ENCODE measurements at regions not wholly inside any gene's neighbourhood (a gene's known extent, or its start where the extent isn't known, plus 50 kb on each side); places are given as distances from the start of the nearest gene placed in this dataset.

GRCh38 chr3:23700616-23701015 lies 105.1 kb upstream of the UBE2E1 start:
- DNase-seq, result no peak
- Histone ChIP-seq H3K4me1 (ENCODE audit: control insufficient read depth, insufficient read depth, low read length, poor library complexity, severe bottlenecking) (no peaks in the 10 kb centered on the region), H3K36me3 (ENCODE audit: control insufficient read depth, insufficient read depth, low read length) (no peaks in the 10 kb centered on the region), H3K9me3 (ENCODE audit: control insufficient read depth in 2 of 2, low read length in 2 of 2) (no peaks in the 10 kb centered on the region), H3K27ac (ENCODE audit: insufficient read depth, low read length, poor library complexity, severe bottlenecking) (no peak overlapping the region), H3K27me3 (ENCODE audit: control insufficient read depth, insufficient read depth, low read length) (no peaks in the 10 kb centered on the region), H3K4me3 (ENCODE audit: low read depth, low read length) (no peak overlapping the region)
- peaks cover 10% of the 10 kb centered on the region for H3K27me3 Mint-ChIP-seq
- no peaks in the 10 kb centered on the region for H3K4me1 Mint-ChIP-seq
- no peak overlapping the region for H3K4me3 Mint-ChIP-seq
- no peak overlapping the region for H3K27ac Mint-ChIP-seq
- no peak for ATAC-seq (ENCODE audit: low read depth in 2 of 2)
- peaks cover 0 to 2% (median 0%) of the 10 kb centered on the region in 7 donors for H3K9me3 Mint-ChIP-seq
- H3K36me3 Mint-ChIP-seq, result no peaks in the 10 kb centered on the region

DNA sequence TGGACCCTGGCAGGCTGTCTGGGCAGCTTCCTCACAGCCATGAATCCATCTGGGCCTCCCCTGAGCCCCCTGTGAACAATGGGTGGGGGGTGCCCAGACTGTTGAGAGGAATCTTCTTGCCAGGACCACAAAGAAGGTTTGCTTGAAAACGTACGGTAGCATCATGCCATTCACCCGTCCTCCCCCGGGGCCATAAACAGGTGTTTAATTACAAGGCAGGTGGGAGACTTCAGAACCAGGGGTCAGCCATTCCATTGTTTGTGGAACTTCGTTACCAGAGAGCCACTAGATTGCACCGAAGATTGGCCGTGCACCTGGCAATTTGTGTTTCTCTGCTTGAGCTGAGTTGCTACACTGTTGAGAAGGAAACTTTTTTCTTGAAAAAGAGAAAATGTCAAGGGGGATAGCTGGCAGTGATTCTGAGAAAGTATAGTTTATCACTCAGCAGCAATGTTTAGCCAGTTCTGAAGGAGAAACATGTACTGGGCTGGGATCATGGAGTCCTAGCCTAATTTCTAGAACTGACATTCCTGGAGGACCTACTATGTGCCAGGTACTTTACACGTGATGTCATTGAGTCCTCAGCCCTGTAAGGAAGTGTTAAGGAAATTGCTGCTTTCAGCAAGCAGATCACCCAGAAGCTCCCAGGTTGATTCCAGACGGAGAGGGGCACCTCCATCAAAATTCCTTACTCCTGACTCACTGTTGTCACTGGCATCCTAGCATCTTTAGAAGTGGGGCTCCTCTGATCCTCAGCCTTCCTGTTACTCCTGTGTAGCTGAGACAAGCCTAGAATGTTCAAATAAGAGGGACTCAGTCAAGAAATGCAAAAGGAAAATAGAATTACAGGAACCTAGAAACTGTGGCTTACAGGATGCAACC lies 103.8 kb upstream of the UBE2E1 start:
- Mint-ChIP-seq H3K4me1 (no peaks in the 10 kb centered on the region), H3K27ac (no peak overlapping the region), H3K27me3 (peaks cover 10% of the 10 kb centered on the region), H3K4me3 (no peak overlapping the region), H3K36me3 (no peaks in the 10 kb centered on the region), H3K9me3 (peaks cover 0 to 2% (median 0%) of the 10 kb centered on the region in 7 donors)
- H3K9me3 ChIP-seq (ENCODE audit: control insufficient read depth in 2 of 2, low read length in 2 of 2), result no peaks in the 10 kb centered on the region
- H3K27me3 ChIP-seq (ENCODE audit: control insufficient read depth, insufficient read depth, low read length), result no peaks in the 10 kb centered on the region
- H3K27ac ChIP-seq (ENCODE audit: insufficient read depth, low read length, poor library complexity, severe bottlenecking), result no peak overlapping the region
- H3K4me1 ChIP-seq (ENCODE audit: control insufficient read depth, insufficient read depth, low read length, poor library complexity, severe bottlenecking), result no peaks in the 10 kb centered on the region
- no peaks in the 10 kb centered on the region for H3K36me3 ChIP-seq (ENCODE audit: control insufficient read depth, insufficient read depth, low read length)
- ATAC-seq (ENCODE audit: low read depth in 2 of 2), result no peak
- no peak for DNase-seq
- H3K4me3 ChIP-seq (ENCODE audit: low read depth, low read length), result no peak overlapping the region

- H3K4me3 ChIP-seq (ENCODE audit: low read depth, low read length), result no peak overlapping the region
- H3K36me3 ChIP-seq (ENCODE audit: control insufficient read depth, insufficient read depth, low read length), result no peaks in the 10 kb centered on the region
- H3K27me3 Mint-ChIP-seq, result peaks cover 10% of the 10 kb centered on the region
- DNase-seq, result no peak
- no peak for ATAC-seq (ENCODE audit: low read depth in 2 of 2)
- H3K4me3 Mint-ChIP-seq, result no peak overlapping the region
- no peaks in the 10 kb centered on the region for H3K4me1 ChIP-seq (ENCODE audit: control insufficient read depth, insufficient read depth, low read length, poor library complexity, severe bottlenecking)
- H3K9me3 ChIP-seq (ENCODE audit: control insufficient read depth in 2 of 2, low read length in 2 of 2), result no peaks in the 10 kb centered on the region
- no peak overlapping the region for H3K27ac ChIP-seq (ENCODE audit: insufficient read depth, low read length, poor library complexity, severe bottlenecking)
- H3K27me3 ChIP-seq (ENCODE audit: control insufficient read depth, insufficient read depth, low read length), result no peaks in the 10 kb centered on the region
- H3K36me3 Mint-ChIP-seq, result no peaks in the 10 kb centered on the region
- H3K4me1 Mint-ChIP-seq, result no peaks in the 10 kb centered on the region
- peak overlapping the region in 1 of 3 donors; percentile 18 for H3K27ac Mint-ChIP-seq
- peaks cover 0 to 2% (median 0%) of the 10 kb centered on the region in 7 donors for H3K9me3 Mint-ChIP-seq
Observed at GRCh38 chr3:23704298-23704697, 101.5 kb upstream of the UBE2E1 start.

DNA sequence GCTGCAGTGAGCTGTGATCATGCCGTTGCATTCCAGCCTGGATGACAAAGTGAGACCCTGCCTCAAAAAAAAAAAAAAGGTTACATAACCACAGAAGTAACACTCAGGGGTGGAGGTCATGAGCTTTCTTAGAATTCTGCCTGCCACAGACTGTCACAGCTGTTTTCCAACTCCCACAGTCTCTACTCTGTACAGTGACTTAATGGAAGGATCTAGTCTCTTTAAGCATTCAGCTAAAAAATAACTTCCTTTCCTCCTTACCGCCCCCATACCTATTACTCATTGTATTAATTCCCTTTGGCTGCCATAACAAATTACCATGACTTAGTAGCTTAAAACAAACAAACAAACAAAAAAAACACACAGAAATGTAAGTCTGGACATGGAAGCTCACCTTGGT lies 99.6 kb upstream of the UBE2E1 start:
- Histone ChIP-seq H3K27ac (ENCODE audit: insufficient read depth, low read length, poor library complexity, severe bottlenecking) (no peak overlapping the region), H3K4me3 (ENCODE audit: low read depth, low read length) (no peak overlapping the region), H3K4me1 (ENCODE audit: control insufficient read depth, insufficient read depth, low read length, poor library complexity, severe bottlenecking) (no peaks in the 10 kb centered on the region), H3K36me3 (ENCODE audit: control insufficient read depth, insufficient read depth, low read length) (no peaks in the 10 kb centered on the region), H3K9me3 (ENCODE audit: control insufficient read depth in 2 of 2, low read length in 2 of 2) (no peaks in the 10 kb centered on the region), H3K27me3 (ENCODE audit: control insufficient read depth, insufficient read depth, low read length) (no peaks in the 10 kb centered on the region)
- no peak for DNase-seq
- peaks cover 0 to 2% (median 0%) of the 10 kb centered on the region in 7 donors for H3K9me3 Mint-ChIP-seq
- no peaks in the 10 kb centered on the region for H3K36me3 Mint-ChIP-seq
- H3K27ac Mint-ChIP-seq, result no peak overlapping the region
- no peak for ATAC-seq (ENCODE audit: low read depth in 2 of 2)
- H3K4me3 Mint-ChIP-seq, result no peak overlapping the region
- peaks cover 10% of the 10 kb centered on the region for H3K27me3 Mint-ChIP-seq
- no peaks in the 10 kb centered on the region for H3K4me1 Mint-ChIP-seq

DNA sequence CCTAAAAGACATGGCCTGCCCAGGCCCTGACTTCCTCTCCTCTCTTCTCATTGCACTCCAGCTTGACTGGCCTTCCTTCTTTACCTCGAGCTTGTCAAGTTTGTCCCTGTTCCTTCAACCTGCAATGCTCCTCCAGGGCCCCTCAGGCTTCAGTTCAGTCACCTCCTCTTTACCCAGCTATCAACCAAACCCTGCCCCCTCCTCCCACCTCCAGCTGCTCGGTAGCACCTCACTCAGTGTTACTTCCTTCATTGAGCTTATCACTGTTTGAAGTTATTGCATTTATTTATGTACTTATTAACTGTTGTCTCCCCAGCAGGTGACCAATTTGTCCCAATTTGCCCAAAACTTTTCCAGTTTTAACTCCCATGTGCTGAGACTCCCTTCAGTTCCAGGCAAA lies 95.8 kb upstream of the UBE2E1 start:
- H3K36me3 ChIP-seq (ENCODE audit: control insufficient read depth, insufficient read depth, low read length), result no peaks in the 10 kb centered on the region
- no peaks in the 10 kb centered on the region for H3K4me1 Mint-ChIP-seq
- H3K27ac ChIP-seq (ENCODE audit: insufficient read depth, low read length, poor library complexity, severe bottlenecking), result no peak overlapping the region
- H3K27me3 ChIP-seq (ENCODE audit: control insufficient read depth, insufficient read depth, low read length), result no peaks in the 10 kb centered on the region
- no peaks in the 10 kb centered on the region for H3K4me1 ChIP-seq (ENCODE audit: control insufficient read depth, insufficient read depth, low read length, poor library complexity, severe bottlenecking)
- no peak overlapping the region for H3K27ac Mint-ChIP-seq
- no peaks in the 10 kb centered on the region for H3K9me3 ChIP-seq (ENCODE audit: control insufficient read depth in 2 of 2, low read length in 2 of 2)
- no peaks in the 10 kb centered on the region for H3K36me3 Mint-ChIP-seq
- H3K4me3 Mint-ChIP-seq, result no peak overlapping the region
- no peaks in the 10 kb centered on the region for H3K9me3 Mint-ChIP-seq
- DNase-seq, result no peak
- ATAC-seq (ENCODE audit: low read depth in 2 of 2), result no peak
- H3K27me3 Mint-ChIP-seq, result no peaks in the 10 kb centered on the region
- no peak overlapping the region for H3K4me3 ChIP-seq (ENCODE audit: low read depth, low read length)

DNA sequence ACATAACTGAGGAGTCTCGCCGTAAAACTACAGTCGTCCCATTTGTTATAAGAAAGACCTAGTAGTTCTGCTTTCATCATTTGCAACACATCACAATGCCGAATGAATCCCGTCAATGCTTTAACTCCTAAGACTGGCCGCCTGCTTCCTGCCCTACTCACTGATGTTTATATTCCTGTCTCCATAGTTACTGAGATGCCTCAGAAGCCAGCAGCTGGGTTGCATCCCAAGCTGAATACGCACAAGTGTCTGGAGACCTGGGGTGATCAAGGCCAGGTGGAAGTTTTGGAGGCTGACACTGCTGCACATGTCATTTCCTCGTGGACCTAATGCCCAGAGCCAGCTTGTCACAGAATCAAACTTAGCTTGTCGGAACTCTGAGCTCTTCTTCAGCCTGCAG lies 95.2 kb upstream of the UBE2E1 start:
- ATAC-seq (ENCODE audit: low read depth in 2 of 2), result no peak
- no peak overlapping the region for H3K27ac Mint-ChIP-seq
- H3K4me3 ChIP-seq (ENCODE audit: low read depth, low read length), result no peak overlapping the region

DNA sequence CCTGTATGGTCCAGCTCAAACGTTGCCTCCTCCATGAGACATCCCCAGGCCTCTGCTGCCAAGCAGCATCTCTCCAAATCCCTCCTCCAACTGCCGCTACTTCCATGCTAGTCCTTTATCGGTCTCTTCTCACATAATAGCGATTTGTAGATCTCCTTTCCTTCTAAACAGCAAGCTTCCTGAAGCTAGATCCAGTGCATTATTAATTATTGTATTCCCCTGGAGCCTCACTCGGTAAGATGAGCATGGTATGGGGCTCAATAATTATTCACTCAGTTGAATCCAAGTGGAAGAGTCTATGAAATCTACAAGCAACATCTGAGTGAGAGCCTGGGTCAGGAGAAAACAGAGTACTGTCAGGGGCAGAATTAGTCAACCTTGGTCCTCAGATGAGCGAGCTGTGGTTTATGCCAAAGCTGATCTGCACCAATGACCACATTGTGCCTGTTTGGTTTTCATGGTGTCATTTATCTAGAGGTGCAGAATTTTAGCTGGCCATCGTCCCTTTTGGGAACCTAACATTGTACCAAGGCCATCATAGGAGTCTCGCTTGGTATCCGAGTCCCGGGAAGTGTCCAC lies 93.8 kb upstream of the UBE2E1 start:
- no peak for DNase-seq
- Mint-ChIP-seq H3K27ac (no peak overlapping the region), H3K27me3 (peaks cover 4% of the 10 kb centered on the region), H3K4me3 (no peak overlapping the region), H3K9me3 (peaks cover 0 to 6% (median 0%) of the 10 kb centered on the region in 7 donors), H3K36me3 (no peaks in the 10 kb centered on the region), H3K4me1 (no peaks in the 10 kb centered on the region)
- no peak for ATAC-seq (ENCODE audit: low read depth in 2 of 2)
- no peaks in the 10 kb centered on the region for H3K9me3 ChIP-seq (ENCODE audit: control insufficient read depth in 2 of 2, low read length in 2 of 2)
- no peaks in the 10 kb centered on the region for H3K27me3 ChIP-seq (ENCODE audit: control insufficient read depth, insufficient read depth, low read length)
- no peaks in the 10 kb centered on the region for H3K4me1 ChIP-seq (ENCODE audit: control insufficient read depth, insufficient read depth, low read length, poor library complexity, severe bottlenecking)
- H3K36me3 ChIP-seq (ENCODE audit: control insufficient read depth, insufficient read depth, low read length), result no peaks in the 10 kb centered on the region
- H3K27ac ChIP-seq (ENCODE audit: insufficient read depth, low read length, poor library complexity, severe bottlenecking), result no peak overlapping the region
- no peak overlapping the region for H3K4me3 ChIP-seq (ENCODE audit: low read depth, low read length)

More for the DNA sequence above, 95.2 kb upstream of the UBE2E1 start:
- H3K4me1 Mint-ChIP-seq, result no peaks in the 10 kb centered on the region
- H3K36me3 Mint-ChIP-seq, result no peaks in the 10 kb centered on the region
- H3K4me3 Mint-ChIP-seq, result no peak overlapping the region
- Histone ChIP-seq H3K9me3 (ENCODE audit: control insufficient read depth in 2 of 2, low read length in 2 of 2) (no peaks in the 10 kb centered on the region), H3K36me3 (ENCODE audit: control insufficient read depth, insufficient read depth, low read length) (no peaks in the 10 kb centered on the region), H3K27ac (ENCODE audit: insufficient read depth, low read length, poor library complexity, severe bottlenecking) (no peak overlapping the region), H3K4me1 (ENCODE audit: control insufficient read depth, insufficient read depth, low read length, poor library complexity, severe bottlenecking) (no peaks in the 10 kb centered on the region), H3K27me3 (ENCODE audit: control insufficient read depth, insufficient read depth, low read length) (no peaks in the 10 kb centered on the region)
- DNase-seq, result no peak
- H3K27me3 Mint-ChIP-seq, result no peaks in the 10 kb centered on the region
- H3K9me3 Mint-ChIP-seq, result peaks cover 0 to under 1% (median 0%) of the 10 kb centered on the region in 7 donors
